GM18867 (cell line): ENCODE measurements at regions not wholly inside any gene's neighbourhood (a gene's known extent, or its start where the extent isn't known, plus 50 kb on each side); places are given as distances from the start of the nearest gene placed in this dataset.
"Not testable (repeated sequence)": the region's sequence is repeated elsewhere in the genome, so short reads cannot be mapped to it uniquely, and the experiment has no call there.

Experiments used
- ATAC-seq: cut with Tn5 transposase; IDR thresholded peaks from one replicate; pipeline ENCODE4 v1.9.1; 2021; ENCODE audit warnings: mild to moderate bottlenecking, moderate library complexity; ENCODE audit not compliant: unreplicated experiment

GRCh38 chr3:74004386-74004785 lies 379.6 kb upstream of the PDZRN3 start:
- no peak for ATAC-seq

- no peak for ATAC-seq
Observed at GRCh38 chr3:74003734-74004133, 379.0 kb upstream of the PDZRN3 start.

- no peak for ATAC-seq
Observed at GRCh38 chr3:74001436-74001835, 376.7 kb upstream of the PDZRN3 start.

- ATAC-seq = no peak
Observed at GRCh38 chr3:74000725-74001124, 376.0 kb upstream of the PDZRN3 start.

GRCh38 chr3:73999501-73999900 lies 374.8 kb upstream of the PDZRN3 start:
- ATAC-seq = no peak

- not testable (repeated sequence) for ATAC-seq
Observed at GRCh38 chr3:73990691-73991090, 365.9 kb upstream of the PDZRN3 start.

GRCh38 chr3:73966733-73967132 lies 342.0 kb upstream of the PDZRN3 start:
- no peak for ATAC-seq

GRCh38 chr3:73964818-73965217 lies 340.1 kb upstream of the PDZRN3 start:
- no peak for ATAC-seq

GRCh38 chr3:73955494-73956070 lies 330.8 kb upstream of the PDZRN3 start:
- no peak for ATAC-seq

GRCh38 chr3:73954506-73954905 lies 329.8 kb upstream of the PDZRN3 start:
- no peak for ATAC-seq

- no peak for ATAC-seq
Observed at GRCh38 chr3:73952781-73953180, 328.0 kb upstream of the PDZRN3 start.

GRCh38 chr3:73950865-73951558 lies 326.3 kb upstream of the PDZRN3 start:
- no peak for ATAC-seq

GRCh38 chr3:73945541-73945940 lies 320.8 kb upstream of the PDZRN3 start:
- no peak for ATAC-seq

- ATAC-seq = no peak
Observed at GRCh38 chr3:73939985-73940384, 315.2 kb upstream of the PDZRN3 start.

GRCh38 chr3:73933585-73933984 lies 308.8 kb upstream of the PDZRN3 start:
- no peak for ATAC-seq

- ATAC-seq = no peak
Observed at GRCh38 chr3:73927203-73927570, 302.4 kb upstream of the PDZRN3 start.

- no peak for ATAC-seq
Observed at GRCh38 chr3:73926360-73927202, 301.8 kb upstream of the PDZRN3 start.

GRCh38 chr3:73925011-73925410 lies 300.3 kb upstream of the PDZRN3 start:
- ATAC-seq = no peak

- ATAC-seq = no peak
Observed at GRCh38 chr3:73924048-73924447, 299.3 kb upstream of the PDZRN3 start.

- no peak for ATAC-seq
Observed at GRCh38 chr3:73917643-73918042, 292.9 kb upstream of the PDZRN3 start.

- ATAC-seq = no peak
Observed at GRCh38 chr3:73915886-73916285, 291.1 kb upstream of the PDZRN3 start.

GRCh38 chr3:73908218-73908617 lies 283.5 kb upstream of the PDZRN3 start:
- no peak for ATAC-seq
